ENCODE measurements at regions not wholly inside any gene's neighbourhood (a gene's known extent, or its start where the extent isn't known, plus 50 kb on each side); places are given as distances from the start of the nearest gene placed in this dataset.

DNA sequence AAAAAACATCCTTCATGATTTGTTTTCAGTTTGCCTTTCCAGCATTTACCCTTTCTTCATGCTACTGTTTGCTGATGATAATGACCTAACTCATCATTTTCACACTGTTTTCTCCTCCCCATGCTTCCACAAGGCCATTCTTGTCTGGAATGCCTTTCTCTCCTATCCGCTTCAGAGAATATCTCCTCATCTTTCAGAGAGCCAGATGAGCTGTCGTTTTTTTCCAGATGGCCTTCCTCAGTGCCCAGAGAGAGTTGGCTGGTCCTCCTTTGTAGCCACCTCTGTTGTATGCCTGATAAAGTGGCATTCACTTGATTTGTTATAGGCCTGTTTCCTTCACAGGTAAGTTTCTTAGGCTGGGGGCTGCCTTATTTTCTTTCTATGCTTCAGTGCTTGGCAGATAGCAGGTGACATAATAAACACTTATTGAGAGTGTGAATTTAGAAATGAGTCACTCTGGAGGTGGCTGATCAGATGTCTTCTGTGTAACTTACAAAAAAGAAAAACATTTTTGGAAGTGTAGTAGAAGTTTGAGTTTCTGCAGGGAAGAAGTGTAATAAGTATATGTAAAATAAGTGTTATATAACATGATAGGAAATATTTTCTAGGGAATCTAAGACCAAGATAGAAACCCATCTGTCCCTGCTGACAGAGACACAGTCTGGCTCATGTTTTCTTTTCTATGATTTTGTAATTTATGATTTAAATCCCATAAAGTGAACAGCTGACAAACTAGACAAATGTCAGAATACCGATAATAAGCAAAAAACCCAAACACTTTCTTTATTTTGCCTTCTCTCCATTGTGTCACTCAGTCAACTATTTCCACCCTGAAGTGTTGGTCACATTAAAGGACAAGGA is 174.5 kb downstream of the DACT1 start:
- FAIRE-seq (no peak), DNase-seq (ENCODE audit: low spot score) (no peak)

DNA sequence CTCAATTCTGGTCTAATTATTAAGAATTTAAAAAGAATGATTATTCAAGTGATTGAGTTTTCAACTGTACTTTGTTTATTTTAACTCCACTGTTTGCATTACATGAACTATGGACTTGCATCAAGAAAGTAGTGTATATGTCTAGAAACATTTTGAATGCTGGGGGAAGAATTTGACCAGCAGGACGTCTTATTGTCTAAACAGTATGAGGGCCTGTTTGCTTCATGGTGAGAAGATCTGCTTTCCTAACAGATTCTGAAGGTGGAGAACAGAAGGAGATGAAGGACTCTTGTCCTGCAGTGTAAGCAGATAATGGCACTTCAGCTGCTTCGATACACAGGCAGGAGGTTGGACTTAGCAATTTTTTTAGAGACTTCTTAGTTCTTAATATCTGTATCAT is 176.0 kb downstream of the DACT1 start:
- no peak for FAIRE-seq
- DNase-seq (ENCODE audit: low spot score): no peak

DNA sequence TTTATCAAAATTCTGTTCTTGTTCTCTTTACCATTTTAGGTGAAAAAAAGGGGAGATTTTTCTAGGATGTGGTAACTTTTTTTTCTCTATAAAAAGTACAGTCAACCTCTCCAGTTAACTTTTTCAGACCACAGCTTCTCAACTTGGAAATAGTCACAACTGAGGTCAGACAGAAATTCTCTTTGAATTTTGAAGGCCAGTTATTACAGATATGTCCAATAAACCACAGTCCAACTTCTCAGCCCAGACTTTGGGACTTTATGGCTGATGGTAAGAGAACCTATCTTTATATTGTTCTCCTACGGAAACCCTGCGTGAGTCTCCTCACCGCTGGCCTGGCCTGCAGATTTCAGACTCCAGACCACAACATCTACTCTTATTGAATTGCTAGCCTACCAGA is 176.7 kb downstream of the DACT1 start:
- no peak for DNase-seq (ENCODE audit: low spot score)
- FAIRE-seq: no peak

DNA sequence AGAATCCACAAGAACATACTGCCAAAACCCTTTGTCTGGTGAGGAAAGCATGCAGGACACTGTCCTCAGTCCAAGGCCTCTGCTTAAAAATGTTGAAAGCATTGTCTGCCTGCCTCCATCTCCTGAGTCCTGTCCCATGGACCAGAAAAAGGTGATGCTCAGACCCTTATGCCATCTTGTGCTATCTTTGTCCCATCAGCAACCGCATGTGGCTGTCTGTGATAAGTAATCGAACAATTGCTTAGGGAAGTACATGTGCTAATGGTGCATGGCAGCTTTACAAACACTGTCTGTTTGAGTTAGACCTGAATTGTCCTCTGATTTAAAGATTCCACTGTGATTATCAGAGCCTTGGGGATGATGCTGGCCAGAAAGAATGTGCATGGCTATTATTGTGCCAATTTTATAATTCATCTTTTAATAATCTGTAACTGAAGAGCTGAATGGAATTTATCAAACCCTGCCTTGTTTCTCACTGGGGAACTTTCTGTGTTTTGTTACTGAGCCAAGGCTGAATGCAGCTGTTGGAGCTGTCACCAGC is 177.5 kb downstream of the DACT1 start:
- FAIRE-seq: no peak
- DNase-seq (ENCODE audit: low spot score): peak; percentile 22

DNA sequence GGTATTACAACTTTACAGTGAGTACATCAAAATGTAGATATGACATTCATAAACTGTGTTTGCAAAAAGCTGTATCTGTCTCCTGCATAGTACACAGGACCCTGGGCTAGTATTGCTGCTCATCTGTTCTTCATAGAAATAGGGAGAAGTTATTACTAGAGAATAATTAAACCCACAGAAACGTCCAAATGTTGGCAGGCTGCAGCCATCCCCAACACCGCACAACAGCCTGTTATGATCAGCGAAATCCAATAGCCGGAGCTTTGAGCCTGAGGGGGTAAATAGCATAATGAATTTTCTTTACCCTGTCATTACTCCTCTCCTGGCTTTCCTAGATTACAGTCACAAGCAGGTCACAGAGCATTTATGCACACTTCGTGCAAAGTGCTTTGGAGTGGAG is 178.0 kb downstream of the DACT1 start:
- no peak for FAIRE-seq

DNA sequence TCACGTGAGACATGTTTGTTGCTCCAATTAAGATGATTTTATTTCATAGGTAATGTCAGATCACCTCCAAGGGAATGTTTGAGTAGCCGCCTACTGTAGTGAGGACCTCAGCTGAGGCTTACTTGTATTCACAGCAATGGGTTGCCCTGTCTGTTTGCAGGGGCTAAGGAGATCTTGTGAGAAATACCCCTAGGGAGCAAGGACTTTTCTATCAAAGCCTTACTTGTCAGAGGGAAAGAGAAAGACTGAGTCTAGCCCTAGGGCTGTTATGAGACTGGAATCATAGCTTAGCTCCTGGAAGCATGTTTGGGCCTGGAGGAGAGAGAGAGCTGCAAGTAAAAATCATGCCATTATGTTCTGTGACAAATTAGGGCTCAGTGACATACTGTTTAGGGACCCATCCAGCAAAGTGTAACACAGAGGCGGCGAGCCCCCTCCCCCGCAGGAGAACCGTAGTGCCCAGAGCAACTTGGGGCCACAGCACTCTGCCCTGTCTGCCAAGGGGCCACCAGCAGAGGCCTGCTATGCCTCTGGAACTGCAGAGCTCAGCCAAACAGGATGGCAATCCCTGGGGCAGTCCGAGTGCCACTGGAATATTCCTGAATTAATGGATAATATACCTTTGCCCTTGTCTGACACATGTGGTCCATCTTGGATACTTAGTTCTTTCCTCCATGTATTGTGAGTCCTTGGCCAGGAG is 178.8 kb downstream of the DACT1 start:
- FAIRE-seq (no peak), DNase-seq (ENCODE audit: low spot score) (no peak)

More for the DNA sequence above, 178.0 kb downstream of the DACT1 start:
- no peak for DNase-seq (ENCODE audit: low spot score)

DNA sequence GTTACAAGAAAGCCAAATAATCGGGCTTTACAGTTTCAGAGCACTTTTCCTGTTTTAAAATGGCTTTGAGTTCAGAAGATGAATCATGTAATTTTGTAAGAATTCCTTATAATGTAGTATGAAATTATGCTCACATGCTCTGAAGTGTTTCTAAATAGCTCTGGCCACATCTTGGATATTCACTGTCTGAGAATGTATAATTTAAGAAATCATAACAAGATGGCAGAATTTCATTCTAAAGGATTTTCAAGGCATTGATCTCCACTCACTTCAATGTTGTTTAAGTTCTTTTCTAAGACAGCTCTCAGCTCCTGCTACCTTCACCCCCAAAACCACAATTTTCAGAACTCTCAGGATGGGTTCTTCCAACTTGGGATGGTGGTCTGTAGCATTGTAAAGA is 180.1 kb downstream of the DACT1 start:
- DNase-seq (ENCODE audit: low spot score) (no peak), FAIRE-seq (no peak)

DNA sequence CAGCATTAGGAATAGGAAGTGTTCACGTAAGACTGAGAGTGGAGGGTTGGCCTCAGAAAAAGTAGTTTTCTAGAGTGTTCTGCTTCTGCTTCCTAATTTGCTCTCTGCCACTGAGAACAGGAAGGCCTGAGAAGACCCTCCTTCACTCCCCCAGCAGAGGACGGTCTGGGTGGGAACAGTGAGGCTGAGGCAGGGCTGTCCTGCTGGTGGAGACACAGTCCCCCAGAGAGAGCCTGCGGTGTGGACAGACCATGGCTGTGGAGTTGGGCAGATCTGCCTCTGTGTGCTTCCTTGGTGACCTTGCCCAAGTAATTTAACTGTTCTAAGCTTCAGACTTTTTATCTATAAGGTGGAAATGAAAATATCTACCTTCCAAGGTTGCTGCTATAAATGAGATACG is 182.3 kb downstream of the DACT1 start:
- no peak for DNase-seq (ENCODE audit: low spot score)
- FAIRE-seq: no peak

DNA sequence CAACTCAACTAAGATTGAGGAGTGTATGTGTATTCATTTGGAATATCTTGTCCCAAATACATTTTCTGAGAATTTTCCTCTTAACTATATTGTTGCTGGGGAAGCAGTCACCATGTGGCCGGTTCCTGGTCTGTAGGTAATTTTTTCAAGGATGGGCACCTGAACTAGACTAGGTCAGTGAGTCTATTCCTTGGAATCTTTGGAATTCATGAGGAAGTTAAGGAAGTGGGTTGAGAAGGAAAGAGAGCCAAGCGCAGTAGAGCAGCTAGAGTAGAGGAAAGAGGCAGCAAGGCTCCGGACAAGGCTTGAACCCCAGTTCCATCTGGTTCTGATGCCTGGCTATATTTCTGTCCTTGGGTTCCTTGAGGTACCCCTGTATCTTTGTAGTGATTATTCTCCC is 183.7 kb downstream of the DACT1 start:
- no peak for FAIRE-seq
- peak; percentile 45 for DNase-seq (ENCODE audit: low spot score)

DNA sequence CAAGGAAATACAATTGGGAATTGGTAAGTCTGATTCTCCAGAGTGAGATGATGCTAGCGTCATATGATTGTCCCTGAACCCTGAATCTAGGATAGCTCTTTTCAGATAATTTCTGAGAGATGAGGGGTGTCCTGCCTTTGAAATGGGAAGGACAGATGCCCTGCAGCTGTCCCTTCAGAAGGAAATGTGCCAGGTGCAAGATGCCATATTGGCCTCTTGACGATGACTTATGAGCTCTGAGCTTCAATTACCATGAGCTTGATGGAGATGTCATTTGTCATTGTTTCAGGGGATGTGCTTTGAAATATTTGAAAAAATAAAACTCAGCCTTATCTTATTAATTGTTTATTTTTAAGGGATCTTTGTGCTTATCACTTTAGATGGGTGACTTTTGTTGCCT is 185.1 kb downstream of the DACT1 start:
- FAIRE-seq (no peak), DNase-seq (ENCODE audit: low spot score) (no peak)

DNA sequence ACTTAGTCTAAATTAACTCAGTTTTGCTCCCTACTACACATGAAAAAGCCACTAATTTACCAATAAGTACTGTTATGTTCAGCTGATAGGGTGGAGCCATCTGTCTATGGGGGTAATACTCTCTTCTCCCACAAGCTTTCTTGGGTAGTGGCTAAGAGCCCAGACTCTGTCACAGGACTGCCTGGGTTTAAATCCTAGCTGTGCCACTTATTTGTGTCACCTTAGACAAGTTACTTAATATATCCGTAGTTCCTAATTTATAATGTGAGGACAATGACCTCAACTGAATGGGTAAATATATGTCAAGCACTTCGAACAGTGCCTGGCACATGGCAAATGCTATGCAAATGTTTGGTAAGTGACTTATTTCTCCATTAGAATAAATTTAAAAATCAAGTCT is 185.6 kb downstream of the DACT1 start:
- no peak for DNase-seq (ENCODE audit: low spot score)

DNA sequence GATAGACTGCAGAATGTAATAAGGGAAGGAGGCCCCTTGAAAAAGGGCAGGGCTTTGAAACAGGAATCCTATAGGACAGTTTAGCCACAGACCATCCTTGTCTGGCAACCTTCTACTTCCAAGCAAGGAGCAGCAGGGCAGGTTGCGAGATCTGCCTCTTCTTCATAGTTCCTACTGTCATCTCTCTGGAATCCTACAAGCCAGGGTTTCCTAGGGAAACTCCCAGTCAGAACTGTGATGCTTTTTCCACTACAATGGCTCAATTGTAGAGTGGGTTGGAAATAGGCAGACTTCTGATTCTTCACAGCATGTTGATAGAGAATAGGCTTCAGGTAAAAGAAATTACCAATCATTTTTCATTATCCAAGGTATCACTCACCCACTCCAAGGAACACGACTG is 186.3 kb downstream of the DACT1 start:
- DNase-seq (ENCODE audit: low spot score) (no peak), FAIRE-seq (no peak)

More for the DNA sequence above, 185.6 kb downstream of the DACT1 start:
- FAIRE-seq: no peak

DNA sequence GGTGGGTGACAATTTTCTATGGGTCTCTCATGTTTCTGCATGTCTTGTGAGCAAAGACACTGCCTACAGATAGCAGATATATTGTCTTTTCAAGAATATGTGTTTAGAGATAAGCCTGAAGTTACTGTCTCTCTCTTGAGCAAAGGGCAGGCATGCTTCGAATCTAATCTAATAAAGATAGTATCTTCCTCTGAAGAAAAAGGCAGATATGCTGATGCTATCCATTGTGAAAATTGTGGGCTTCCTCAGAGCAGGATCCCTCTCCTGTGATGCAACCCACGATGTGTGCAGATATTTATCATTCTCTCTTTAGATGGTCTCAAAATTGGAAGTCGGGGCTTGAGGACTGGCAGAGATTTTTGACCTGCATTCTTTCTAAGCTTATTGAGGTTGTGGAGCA is 187.0 kb downstream of the DACT1 start:
- FAIRE-seq (no peak), DNase-seq (ENCODE audit: low spot score) (no peak)

DNA sequence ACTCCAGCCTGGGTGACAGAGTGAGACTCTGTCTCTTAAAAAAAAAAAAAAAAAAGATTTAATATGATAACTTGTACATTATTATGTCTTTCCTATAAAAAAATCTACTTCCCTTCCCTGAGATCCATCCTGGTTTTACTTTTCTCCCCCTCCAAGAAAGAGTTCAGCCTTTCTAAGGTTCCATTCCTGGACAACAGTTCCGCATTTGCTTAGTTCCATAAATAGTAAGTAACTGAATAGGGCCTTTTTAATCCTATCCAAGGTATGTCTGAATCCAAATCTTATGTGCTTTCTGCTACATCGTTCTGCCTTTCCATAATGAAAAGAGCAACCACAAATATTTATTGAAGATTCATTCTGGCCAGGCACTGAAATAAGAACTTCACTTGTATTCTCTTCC is 187.8 kb downstream of the DACT1 start:
- FAIRE-seq: no peak
- DNase-seq (ENCODE audit: low spot score): no peak

DNA sequence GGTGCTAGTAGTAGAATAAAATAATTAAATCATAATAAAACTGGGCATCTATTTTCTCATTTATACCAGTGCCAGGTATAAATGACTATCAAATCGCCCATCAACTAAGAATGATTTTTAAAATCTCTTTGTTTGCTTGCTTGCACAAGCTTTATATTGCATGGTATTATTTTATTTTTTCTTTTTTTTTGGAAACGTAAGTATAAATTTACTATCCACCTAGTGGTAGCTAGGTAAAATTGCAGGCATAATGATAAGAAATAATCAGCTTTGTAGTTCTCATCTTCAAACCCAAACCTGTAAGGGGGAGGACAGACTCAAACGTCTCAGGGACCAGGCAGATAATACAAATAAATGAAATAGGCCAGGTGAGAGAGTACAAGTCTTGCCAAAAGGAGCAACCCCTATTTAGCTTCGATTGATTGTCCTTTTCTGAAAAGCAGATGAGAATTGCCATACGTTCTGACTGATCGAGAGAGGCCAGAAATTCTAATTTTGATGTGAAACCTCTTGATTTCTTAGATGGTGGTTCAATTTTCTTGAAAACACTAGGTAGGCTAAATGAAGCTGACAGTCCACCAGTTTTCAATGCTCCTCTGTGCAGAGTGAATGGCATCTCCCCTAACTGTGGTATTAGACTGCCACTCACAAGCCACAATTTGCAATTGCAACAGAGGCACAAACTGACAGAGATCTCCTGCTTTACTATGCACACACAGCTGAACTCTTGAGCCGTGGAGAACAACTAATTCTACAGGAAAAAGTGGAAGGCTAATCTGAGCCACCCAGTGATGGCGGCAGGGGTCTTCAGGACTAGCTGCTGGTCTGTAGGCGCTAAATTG is 189.3 kb downstream of the DACT1 start:
- no peak for FAIRE-seq
- no peak for DNase-seq (ENCODE audit: low spot score)

DNA sequence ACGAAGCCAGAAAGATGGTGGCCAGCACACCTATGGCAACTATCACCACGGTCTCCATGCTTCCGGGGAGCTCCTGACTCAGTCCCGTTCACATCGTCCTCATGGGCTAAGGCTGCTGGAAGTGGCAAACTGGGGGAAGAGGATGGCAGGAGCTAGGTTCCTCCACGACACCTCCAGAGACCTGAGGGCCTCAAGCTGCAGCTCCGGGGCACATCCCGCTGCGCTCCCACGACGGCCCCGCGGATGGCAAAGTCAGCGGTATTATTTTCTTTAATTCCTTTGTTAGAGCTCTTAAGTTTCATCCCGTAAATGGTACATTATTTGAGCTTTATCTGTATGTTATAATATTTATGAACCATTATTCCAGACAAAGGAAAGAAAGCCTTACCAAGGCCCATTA is 190.5 kb downstream of the DACT1 start:
- DNase-seq (ENCODE audit: low spot score) (no peak), FAIRE-seq (no peak)

DNA sequence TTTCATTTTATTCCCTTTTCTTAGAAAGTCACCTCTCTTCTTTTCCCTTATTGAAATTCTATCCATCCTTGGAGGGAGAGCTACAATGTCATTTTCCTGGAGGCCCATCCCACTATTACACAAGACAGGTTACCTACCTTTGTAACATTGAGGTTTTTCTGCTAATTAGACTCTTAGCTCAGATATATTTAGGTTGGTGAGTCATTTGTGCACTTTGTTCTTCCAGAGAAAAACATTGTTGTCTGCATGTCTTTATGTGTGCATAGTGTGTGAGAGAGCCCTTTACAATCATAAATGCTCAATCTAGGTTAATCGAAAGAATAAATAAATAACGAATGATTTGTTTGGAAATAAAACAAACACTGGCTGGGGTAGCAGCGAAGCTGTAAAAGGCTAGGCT is 191.8 kb downstream of the DACT1 start:
- FAIRE-seq (no peak), DNase-seq (ENCODE audit: low spot score) (no peak)

DNA sequence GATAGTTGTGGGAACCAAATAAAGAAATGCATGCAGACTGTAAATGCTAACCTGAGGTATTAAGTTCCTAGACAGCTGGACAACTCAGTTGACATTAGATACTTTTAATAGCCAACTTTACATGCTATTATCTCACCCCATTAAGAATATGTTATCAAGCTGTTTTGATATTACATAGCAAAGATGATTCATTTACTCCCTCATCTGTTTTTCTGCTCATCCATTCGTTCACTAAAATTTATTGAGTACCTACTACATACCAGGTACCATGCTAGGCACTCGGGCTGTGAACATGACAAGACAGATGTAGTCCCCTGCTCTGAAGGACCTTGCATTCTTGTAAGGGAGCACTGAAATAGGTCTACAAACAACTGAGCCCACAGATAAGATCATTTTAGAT is 192.4 kb downstream of the DACT1 start:
- DNase-seq (ENCODE audit: low spot score) (no peak), FAIRE-seq (no peak)

DNA sequence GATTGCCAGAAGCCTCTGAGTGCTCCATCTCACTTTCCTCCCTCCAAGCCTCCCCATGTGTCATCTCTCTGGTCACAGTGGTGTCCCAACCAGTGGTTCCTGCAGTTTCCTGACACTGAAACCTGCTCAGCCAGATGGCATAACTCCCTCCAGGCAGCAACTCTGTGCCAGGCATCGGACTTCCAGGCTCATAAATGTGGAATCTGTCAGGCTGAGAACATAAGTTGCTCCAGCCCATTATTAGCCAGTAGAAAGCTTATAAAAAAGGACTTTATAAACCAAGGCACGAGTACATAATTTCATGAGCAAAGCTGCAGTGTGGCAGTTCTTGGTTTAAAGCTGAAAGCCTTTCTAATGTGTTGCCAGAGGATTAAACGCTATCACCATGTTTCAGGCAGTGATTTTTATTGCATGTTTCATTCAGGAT is 194.3 kb downstream of the DACT1 start:
- no peak for DNase-seq (ENCODE audit: low spot score)
- FAIRE-seq: no peak

DNA sequence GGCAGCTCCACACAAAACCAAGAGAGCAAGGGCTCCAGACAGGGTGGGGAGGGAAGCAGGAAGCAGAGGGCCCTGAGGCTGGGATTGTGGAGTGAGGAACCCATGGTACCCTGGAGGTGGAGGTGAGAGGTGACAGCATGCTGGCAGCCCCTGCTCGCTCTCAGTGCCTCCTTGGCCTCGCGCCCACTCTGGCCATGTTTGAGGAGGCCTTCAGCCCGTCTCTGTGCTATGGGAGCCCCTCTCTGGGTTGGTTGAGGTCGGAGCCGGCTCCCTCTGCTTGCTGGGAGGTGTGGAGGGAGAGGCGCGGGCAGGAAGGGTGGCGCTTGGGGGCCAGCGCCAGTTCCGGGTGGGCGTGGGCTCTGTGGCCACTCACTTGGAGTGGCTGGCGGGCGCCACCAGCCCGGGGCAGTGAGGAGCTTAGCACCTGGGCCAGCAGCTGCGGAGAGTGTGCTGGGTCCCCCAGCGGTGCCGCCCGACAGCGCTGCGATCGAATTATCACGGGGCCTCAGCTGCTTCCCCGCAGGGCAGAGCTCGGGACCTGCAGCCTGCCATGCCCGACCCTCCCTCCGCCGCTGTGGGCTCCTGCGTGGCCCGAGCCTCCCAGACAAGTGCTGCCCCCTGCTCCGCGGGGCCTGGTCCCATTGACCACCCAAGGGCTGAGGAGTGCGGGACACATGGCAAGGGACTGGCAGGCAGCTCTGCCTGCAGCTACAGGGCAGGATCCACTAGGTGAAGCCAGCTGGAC is 196.0 kb downstream of the DACT1 start:
- DNase-seq (ENCODE audit: low spot score) (no peak), FAIRE-seq (no peak)

Data from RCC 7860 (cell line).